ENCODE measurements at regions not wholly inside any gene's neighbourhood (a gene's known extent, or its start where the extent isn't known, plus 50 kb on each side); places are given as distances from the start of the nearest gene placed in this dataset.

DNA sequence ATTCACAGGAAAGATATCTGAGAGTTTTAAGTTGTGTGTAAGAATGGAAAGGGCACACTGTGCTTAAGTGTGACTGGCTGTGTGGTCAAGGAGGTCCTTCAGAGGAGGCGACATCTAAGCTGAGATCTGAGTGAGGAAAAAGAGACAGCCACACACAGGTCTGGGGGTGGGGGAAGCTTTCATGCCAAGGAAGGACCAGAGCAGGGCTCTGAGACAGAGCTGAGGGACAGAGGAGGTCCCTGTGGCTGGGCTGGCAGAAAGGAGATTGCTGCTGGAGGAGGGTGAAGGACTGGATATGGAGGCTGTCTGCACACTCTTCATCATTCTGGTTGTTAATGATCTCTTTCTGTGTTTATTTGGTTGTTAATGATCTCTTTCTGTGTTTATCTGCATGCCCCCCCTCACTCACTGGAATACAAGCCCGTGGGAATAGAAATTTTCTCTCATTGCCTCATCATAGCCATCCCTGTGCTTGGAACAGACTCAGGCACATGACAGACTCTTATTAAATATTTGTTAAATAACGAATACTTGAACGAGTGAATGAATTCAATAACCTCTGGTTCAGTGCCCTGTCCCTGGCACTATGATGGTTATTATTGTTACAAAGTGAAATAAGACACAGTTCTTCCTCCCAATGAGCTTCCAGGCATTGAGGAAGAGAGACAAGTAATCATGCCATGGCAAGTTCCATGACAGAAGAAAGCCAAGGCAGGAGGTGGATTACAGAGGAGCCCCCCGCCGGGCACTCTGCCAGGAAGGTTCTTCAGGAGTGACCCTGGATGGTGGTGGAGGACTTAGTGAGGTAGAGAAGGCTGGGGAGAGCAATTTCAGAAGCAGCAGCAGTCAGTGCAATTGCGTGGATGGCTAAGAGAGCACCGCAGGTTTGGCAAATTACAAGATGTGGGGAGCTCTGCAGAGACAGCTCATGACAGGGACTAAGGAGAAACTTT lies 399.4 kb upstream of the HS6ST1 start:
- TF ChIP-seq NFRKB (IDR thresholded peaks at IDR 0.05; ENCODE audit: low read depth), result no peak
- no peak for TF ChIP-seq ZNF766 (CRISPR knock-in tag; conservative IDR thresholded peaks at IDR 0.05)
- TF ChIP-seq ZFX (CRISPR knock-in tag; IDR thresholded peaks at IDR 0.05), result no peak
- TF ChIP-seq, protein P1, sequence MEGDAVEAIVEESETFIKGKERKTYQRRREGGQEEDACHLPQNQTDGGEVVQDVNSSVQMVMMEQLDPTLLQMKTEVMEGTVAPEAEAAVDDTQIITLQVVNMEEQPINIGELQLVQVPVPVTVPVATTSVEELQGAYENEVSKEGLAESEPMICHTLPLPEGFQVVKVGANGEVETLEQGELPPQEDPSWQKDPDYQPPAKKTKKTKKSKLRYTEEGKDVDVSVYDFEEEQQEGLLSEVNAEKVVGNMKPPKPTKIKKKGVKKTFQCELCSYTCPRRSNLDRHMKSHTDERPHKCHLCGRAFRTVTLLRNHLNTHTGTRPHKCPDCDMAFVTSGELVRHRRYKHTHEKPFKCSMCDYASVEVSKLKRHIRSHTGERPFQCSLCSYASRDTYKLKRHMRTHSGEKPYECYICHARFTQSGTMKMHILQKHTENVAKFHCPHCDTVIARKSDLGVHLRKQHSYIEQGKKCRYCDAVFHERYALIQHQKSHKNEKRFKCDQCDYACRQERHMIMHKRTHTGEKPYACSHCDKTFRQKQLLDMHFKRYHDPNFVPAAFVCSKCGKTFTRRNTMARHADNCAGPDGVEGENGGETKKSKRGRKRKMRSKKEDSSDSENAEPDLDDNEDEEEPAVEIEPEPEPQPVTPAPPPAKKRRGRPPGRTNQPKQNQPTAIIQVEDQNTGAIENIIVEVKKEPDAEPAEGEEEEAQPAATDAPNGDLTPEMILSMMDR (IDR thresholded peaks at IDR 0.05 in 2 of 3, conservative IDR thresholded peaks at IDR 0.05 in 1 of 3; ENCODE audit: insufficient read depth in 2 of 3, low read depth in 1 of 3, low read length in 3 of 3), result no peak
- TF ChIP-seq, protein P2, sequence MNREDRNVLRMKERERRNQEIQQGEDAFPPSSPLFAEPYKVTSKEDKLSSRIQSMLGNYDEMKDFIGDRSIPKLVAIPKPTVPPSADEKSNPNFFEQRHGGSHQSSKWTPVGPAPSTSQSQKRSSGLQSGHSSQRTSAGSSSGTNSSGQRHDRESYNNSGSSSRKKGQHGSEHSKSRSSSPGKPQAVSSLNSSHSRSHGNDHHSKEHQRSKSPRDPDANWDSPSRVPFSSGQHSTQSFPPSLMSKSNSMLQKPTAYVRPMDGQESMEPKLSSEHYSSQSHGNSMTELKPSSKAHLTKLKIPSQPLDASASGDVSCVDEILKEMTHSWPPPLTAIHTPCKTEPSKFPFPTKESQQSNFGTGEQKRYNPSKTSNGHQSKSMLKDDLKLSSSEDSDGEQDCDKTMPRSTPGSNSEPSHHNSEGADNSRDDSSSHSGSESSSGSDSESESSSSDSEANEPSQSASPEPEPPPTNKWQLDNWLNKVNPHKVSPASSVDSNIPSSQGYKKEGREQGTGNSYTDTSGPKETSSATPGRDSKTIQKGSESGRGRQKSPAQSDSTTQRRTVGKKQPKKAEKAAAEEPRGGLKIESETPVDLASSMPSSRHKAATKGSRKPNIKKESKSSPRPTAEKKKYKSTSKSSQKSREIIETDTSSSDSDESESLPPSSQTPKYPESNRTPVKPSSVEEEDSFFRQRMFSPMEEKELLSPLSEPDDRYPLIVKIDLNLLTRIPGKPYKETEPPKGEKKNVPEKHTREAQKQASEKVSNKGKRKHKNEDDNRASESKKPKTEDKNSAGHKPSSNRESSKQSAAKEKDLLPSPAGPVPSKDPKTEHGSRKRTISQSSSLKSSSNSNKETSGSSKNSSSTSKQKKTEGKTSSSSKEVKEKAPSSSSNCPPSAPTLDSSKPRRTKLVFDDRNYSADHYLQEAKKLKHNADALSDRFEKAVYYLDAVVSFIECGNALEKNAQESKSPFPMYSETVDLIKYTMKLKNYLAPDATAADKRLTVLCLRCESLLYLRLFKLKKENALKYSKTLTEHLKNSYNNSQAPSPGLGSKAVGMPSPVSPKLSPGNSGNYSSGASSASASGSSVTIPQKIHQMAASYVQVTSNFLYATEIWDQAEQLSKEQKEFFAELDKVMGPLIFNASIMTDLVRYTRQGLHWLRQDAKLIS (CRISPR knock-in tag; IDR thresholded peaks at IDR 0.05), result no peak
- TF ChIP-seq SMARCB1 (IDR thresholded peaks at IDR 0.05; ENCODE audit: insufficient read length, low read depth), result no peak
- TF ChIP-seq, protein P3, sequence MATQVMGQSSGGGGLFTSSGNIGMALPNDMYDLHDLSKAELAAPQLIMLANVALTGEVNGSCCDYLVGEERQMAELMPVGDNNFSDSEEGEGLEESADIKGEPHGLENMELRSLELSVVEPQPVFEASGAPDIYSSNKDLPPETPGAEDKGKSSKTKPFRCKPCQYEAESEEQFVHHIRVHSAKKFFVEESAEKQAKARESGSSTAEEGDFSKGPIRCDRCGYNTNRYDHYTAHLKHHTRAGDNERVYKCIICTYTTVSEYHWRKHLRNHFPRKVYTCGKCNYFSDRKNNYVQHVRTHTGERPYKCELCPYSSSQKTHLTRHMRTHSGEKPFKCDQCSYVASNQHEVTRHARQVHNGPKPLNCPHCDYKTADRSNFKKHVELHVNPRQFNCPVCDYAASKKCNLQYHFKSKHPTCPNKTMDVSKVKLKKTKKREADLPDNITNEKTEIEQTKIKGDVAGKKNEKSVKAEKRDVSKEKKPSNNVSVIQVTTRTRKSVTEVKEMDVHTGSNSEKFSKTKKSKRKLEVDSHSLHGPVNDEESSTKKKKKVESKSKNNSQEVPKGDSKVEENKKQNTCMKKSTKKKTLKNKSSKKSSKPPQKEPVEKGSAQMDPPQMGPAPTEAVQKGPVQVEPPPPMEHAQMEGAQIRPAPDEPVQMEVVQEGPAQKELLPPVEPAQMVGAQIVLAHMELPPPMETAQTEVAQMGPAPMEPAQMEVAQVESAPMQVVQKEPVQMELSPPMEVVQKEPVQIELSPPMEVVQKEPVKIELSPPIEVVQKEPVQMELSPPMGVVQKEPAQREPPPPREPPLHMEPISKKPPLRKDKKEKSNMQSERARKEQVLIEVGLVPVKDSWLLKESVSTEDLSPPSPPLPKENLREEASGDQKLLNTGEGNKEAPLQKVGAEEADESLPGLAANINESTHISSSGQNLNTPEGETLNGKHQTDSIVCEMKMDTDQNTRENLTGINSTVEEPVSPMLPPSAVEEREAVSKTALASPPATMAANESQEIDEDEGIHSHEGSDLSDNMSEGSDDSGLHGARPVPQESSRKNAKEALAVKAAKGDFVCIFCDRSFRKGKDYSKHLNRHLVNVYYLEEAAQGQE (IDR thresholded peaks at IDR 0.05; ENCODE audit: borderline replicate concordance), result no peak
- TF ChIP-seq, protein P3 (CRISPR knock-in tag; IDR thresholded peaks at IDR 0.05; ENCODE audit: low read depth), result no peak
